Type B pancreatic cell (in vitro differentiated cells): ENCODE measurements at regions not wholly inside any gene's neighbourhood (a gene's known extent, or its start where the extent isn't known, plus 50 kb on each side); places are given as distances from the start of the nearest gene placed in this dataset.

Experiments used
- DNase-seq: peaks from one replicate; pipeline ENCODE4 v3.0.0; 2021; ENCODE audit warnings: mixed read lengths; ENCODE audit not compliant: unreplicated experiment; ENCODE audit errors: extremely low spot score
- H3K27ac Mint-ChIP-seq: 2 replicates; pipeline ENCODE4 v1.8.0; 2021; ENCODE audit warnings: mild to moderate bottlenecking, mixed read lengths
- H3K27me3 Mint-ChIP-seq: 2 replicates; pipeline ENCODE4 v1.8.0; 2021; ENCODE audit warnings: mixed read lengths
- H3K36me3 Mint-ChIP-seq: 2 replicates; pipeline ENCODE4 v1.8.0; 2021; ENCODE audit warnings: mixed read lengths
- H3K4me1 Mint-ChIP-seq: one replicate; pipeline ENCODE4 v1.8.0; 2021; ENCODE audit warnings: mixed read lengths; ENCODE audit not compliant: unreplicated experiment
- H3K4me3 Mint-ChIP-seq: 2 replicates; pipeline ENCODE4 v1.8.0; 2021; ENCODE audit warnings: mild to moderate bottlenecking, mixed read lengths
- H3K9me3 Mint-ChIP-seq: 2 replicates; pipeline ENCODE4 v1.8.0; 2021; ENCODE audit warnings: mixed read lengths
- CTCF ChIP-seq: fragments of 200-600 bp; sonication (generic); conservative IDR thresholded peaks from 2 replicates; pipeline ENCODE4 v1.5.0; 2021; ENCODE audit warnings: antibody characterized with exemption, mild to moderate bottlenecking

- Mint-ChIP-seq H3K4me1 (peaks cover 4% of the 10 kb centered on the region), H3K27me3 (no peaks in the 10 kb centered on the region), H3K36me3 (no peaks in the 10 kb centered on the region), H3K27ac (no peak overlapping the region), H3K4me3 (no peak overlapping the region), H3K9me3 (no peaks in the 10 kb centered on the region)
- no peak for TF ChIP-seq CTCF
- DNase-seq: no peak
Observed at GRCh38 chr19:28521614-28522544, 691.1 kb downstream of the UQCRFS1 start.

- H3K36me3 Mint-ChIP-seq: no peaks in the 10 kb centered on the region
Observed at GRCh38 chr19:28520998-28521568, 691.9 kb downstream of the UQCRFS1 start.

GRCh38 chr19:28519952-28520861, 692.7 kb downstream of the UQCRFS1 start:
- Mint-ChIP-seq H3K9me3 (no peaks in the 10 kb centered on the region), H3K36me3 (no peaks in the 10 kb centered on the region), H3K27ac (no peak overlapping the region), H3K4me1 (peaks cover 4% of the 10 kb centered on the region), H3K27me3 (no peaks in the 10 kb centered on the region), H3K4me3 (no peak overlapping the region)
- no peak for TF ChIP-seq CTCF
- no peak for DNase-seq

More at GRCh38 chr19:28520998-28521568, 691.9 kb downstream of the UQCRFS1 start:
- H3K9me3 Mint-ChIP-seq: no peaks in the 10 kb centered on the region
- H3K27ac Mint-ChIP-seq: no peak overlapping the region
- no peak for TF ChIP-seq CTCF
- no peak for DNase-seq
- H3K4me1 Mint-ChIP-seq: peaks cover 4% of the 10 kb centered on the region
- H3K4me3 Mint-ChIP-seq: no peak overlapping the region
- H3K27me3 Mint-ChIP-seq: no peaks in the 10 kb centered on the region

- no peaks in the 10 kb centered on the region for H3K9me3 Mint-ChIP-seq
- no peaks in the 10 kb centered on the region for H3K36me3 Mint-ChIP-seq
- TF ChIP-seq CTCF: no peak
- no peak for DNase-seq
- H3K27me3 Mint-ChIP-seq: no peaks in the 10 kb centered on the region
- no peak overlapping the region for H3K4me3 Mint-ChIP-seq
- H3K4me1 Mint-ChIP-seq: peaks cover 4% of the 10 kb centered on the region
- no peak overlapping the region for H3K27ac Mint-ChIP-seq
Observed at GRCh38 chr19:28519218-28519779, 693.7 kb downstream of the UQCRFS1 start.

GRCh38 chr19:28516415-28516872, 696.5 kb downstream of the UQCRFS1 start:
- Mint-ChIP-seq H3K27me3 (no peaks in the 10 kb centered on the region), H3K27ac (no peak overlapping the region), H3K4me3 (no peak overlapping the region), H3K9me3 (no peaks in the 10 kb centered on the region), H3K36me3 (no peaks in the 10 kb centered on the region), H3K4me1 (peaks cover 4% of the 10 kb centered on the region)
- no peak for TF ChIP-seq CTCF
- DNase-seq: no peak
